Chondrocyte (in vitro differentiated cells): ENCODE measurements at regions not wholly inside any gene's neighbourhood (a gene's known extent, or its start where the extent isn't known, plus 50 kb on each side); places are given as distances from the start of the nearest gene placed in this dataset.

Source experiments
- DNase-seq: peaks from one replicate; pipeline ENCODE4 v3.0.0; 2021; ENCODE audit warnings: mixed read lengths, low spot score
- H3K27ac Mint-ChIP-seq: one replicate; pipeline ENCODE4 v1.8.0; 2021; ENCODE audit warnings: mild to moderate bottlenecking, moderate library complexity, mixed read lengths; ENCODE audit not compliant: unreplicated experiment
- H3K27me3 Mint-ChIP-seq: 2 replicates; pipeline ENCODE4 v1.8.0; 2021; ENCODE audit warnings: low read depth, mixed read lengths
- H3K36me3 Mint-ChIP-seq: 2 replicates; pipeline ENCODE4 v1.8.0; 2021; ENCODE audit warnings: low read depth, mixed read lengths
- H3K4me1 Mint-ChIP-seq: 2 replicates; pipeline ENCODE4 v1.8.0; 2021; ENCODE audit warnings: low read depth, mild to moderate bottlenecking, mixed read lengths
- H3K4me3 Mint-ChIP-seq: one replicate; pipeline ENCODE4 v1.8.0; 2021; ENCODE audit warnings: mild to moderate bottlenecking, moderate library complexity, mixed read lengths; ENCODE audit not compliant: unreplicated experiment
- H3K9me3 Mint-ChIP-seq: 2 replicates; pipeline ENCODE4 v1.8.0; 2021; ENCODE audit warnings: low read depth, mixed read lengths
- CTCF ChIP-seq: fragments of 200-600 bp; sonication (generic); IDR thresholded peaks from 2 replicates; pipeline ENCODE4 v1.5.0; 2021; ENCODE audit warnings: antibody characterized with exemption, mild to moderate bottlenecking, moderate library complexity

GRCh38 chr15:24899367-24899766 is 55.4 kb upstream of the SNRPN start:
- H3K9me3 Mint-ChIP-seq: peaks cover 46% of the 10 kb centered on the region
- H3K27ac Mint-ChIP-seq: no peak overlapping the region
- H3K4me1 Mint-ChIP-seq: no peaks in the 10 kb centered on the region
- no peak for TF ChIP-seq CTCF
- no peaks in the 10 kb centered on the region for H3K36me3 Mint-ChIP-seq
- no peak overlapping the region for H3K4me3 Mint-ChIP-seq
- no peaks in the 10 kb centered on the region for H3K27me3 Mint-ChIP-seq
- no peak for DNase-seq

- Mint-ChIP-seq H3K36me3 (no peaks in the 10 kb centered on the region), H3K9me3 (peaks cover 46% of the 10 kb centered on the region), H3K4me3 (no peak overlapping the region), H3K27ac (no peak overlapping the region), H3K27me3 (no peaks in the 10 kb centered on the region), H3K4me1 (no peaks in the 10 kb centered on the region)
- no peak for DNase-seq
- TF ChIP-seq CTCF: no peak
Observed at GRCh38 chr15:24899795-24900194, 55.0 kb upstream of the SNRPN start.

GRCh38 chr15:24901409-24901808 is 53.4 kb upstream of the SNRPN start:
- H3K4me1 Mint-ChIP-seq: no peaks in the 10 kb centered on the region
- H3K27me3 Mint-ChIP-seq: no peaks in the 10 kb centered on the region
- TF ChIP-seq CTCF: no peak
- no peak overlapping the region for H3K27ac Mint-ChIP-seq
- H3K9me3 Mint-ChIP-seq: peaks cover 39% of the 10 kb centered on the region
- no peaks in the 10 kb centered on the region for H3K36me3 Mint-ChIP-seq
- no peak for DNase-seq
- no peak overlapping the region for H3K4me3 Mint-ChIP-seq
